ENCODE measurements at regions not wholly inside any gene's neighbourhood (a gene's known extent, or its start where the extent isn't known, plus 50 kb on each side); places are given as distances from the start of the nearest gene placed in this dataset.

GRCh38 chr5:96052374-96052773 lies 90.7 kb upstream of the ELL2 start:
- no peaks in the 10 kb centered on the region for H3K27me3 ChIP-seq (ENCODE audit: insufficient read depth, low read length)
- H2AFZ ChIP-seq (ENCODE audit: low read length) = no peak overlapping the region
- H3F3A ChIP-seq (ENCODE audit: insufficient read depth, low read length) = no peaks in the 10 kb centered on the region
- no peaks in the 10 kb centered on the region for H3K79me2 ChIP-seq (ENCODE audit: insufficient read depth, low read length)
- H3K36me3 ChIP-seq (ENCODE audit: insufficient read depth, low read length) = no peaks in the 10 kb centered on the region
- no peak for TF ChIP-seq EZH2 (IDR thresholded peaks at IDR 0.05; ENCODE audit: borderline replicate concordance, low read length)
- TF ChIP-seq, protein P1, sequence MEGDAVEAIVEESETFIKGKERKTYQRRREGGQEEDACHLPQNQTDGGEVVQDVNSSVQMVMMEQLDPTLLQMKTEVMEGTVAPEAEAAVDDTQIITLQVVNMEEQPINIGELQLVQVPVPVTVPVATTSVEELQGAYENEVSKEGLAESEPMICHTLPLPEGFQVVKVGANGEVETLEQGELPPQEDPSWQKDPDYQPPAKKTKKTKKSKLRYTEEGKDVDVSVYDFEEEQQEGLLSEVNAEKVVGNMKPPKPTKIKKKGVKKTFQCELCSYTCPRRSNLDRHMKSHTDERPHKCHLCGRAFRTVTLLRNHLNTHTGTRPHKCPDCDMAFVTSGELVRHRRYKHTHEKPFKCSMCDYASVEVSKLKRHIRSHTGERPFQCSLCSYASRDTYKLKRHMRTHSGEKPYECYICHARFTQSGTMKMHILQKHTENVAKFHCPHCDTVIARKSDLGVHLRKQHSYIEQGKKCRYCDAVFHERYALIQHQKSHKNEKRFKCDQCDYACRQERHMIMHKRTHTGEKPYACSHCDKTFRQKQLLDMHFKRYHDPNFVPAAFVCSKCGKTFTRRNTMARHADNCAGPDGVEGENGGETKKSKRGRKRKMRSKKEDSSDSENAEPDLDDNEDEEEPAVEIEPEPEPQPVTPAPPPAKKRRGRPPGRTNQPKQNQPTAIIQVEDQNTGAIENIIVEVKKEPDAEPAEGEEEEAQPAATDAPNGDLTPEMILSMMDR (IDR thresholded peaks at IDR 0.05; ENCODE audit: low read length) = no peak
- no peak overlapping the region for H3K4me2 ChIP-seq (ENCODE audit: low read length)
- H3K9me2 ChIP-seq (ENCODE audit: low read depth, low read length) = no peaks in the 10 kb centered on the region
- no peaks in the 10 kb centered on the region for H3K9me3 ChIP-seq (ENCODE audit: low read length)
- no peaks in the 10 kb centered on the region for H4K20me1 ChIP-seq (ENCODE audit: insufficient read depth, low read length)
- H3K27ac ChIP-seq (ENCODE audit: low read depth, low read length, poor library complexity, severe bottlenecking) = no peak overlapping the region
- no peaks in the 10 kb centered on the region for H3K4me1 ChIP-seq (ENCODE audit: insufficient read depth, low read length, severe bottlenecking)
- H3K9ac ChIP-seq (ENCODE audit: low read length) = no peak overlapping the region
- H3K4me3 ChIP-seq (ENCODE audit: low read depth, low read length, poor library complexity, severe bottlenecking) = no peak overlapping the region

DNA sequence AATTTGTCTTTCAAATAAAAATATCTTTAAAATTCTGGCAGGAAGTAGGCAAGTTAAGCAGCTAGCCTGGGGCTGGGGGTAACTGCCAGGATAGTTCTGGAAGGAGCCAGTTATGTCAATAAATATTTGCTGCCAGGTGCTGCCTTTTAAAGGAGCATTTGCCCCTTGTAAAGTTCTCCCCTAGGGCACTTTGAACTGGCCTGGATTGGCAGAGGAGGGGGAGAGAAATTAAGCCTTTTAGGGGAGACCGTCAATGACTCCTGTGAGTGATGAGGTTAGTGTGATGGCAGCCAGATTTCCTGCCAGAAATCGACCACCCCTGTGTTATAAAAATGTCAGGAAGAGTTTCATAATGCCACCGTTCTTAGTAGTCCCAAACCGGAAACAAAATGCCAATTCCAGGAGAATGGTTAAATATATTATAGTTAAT lies 89.8 kb upstream of the ELL2 start:
- Histone ChIP-seq H4K20me1 (ENCODE audit: insufficient read depth, low read length) (no peaks in the 10 kb centered on the region), H3K27me3 (ENCODE audit: insufficient read depth, low read length) (no peaks in the 10 kb centered on the region), H3K9me2 (ENCODE audit: low read depth, low read length) (no peaks in the 10 kb centered on the region), H3K27ac (ENCODE audit: low read depth, low read length, poor library complexity, severe bottlenecking) (no peak overlapping the region), H3F3A (ENCODE audit: insufficient read depth, low read length) (no peaks in the 10 kb centered on the region), H3K79me2 (ENCODE audit: insufficient read depth, low read length) (no peaks in the 10 kb centered on the region), H3K9me3 (ENCODE audit: low read length) (no peaks in the 10 kb centered on the region), H3K4me3 (ENCODE audit: low read depth, low read length, poor library complexity, severe bottlenecking) (no peak overlapping the region), H3K4me2 (ENCODE audit: low read length) (no peak overlapping the region), H3K36me3 (ENCODE audit: insufficient read depth, low read length) (no peaks in the 10 kb centered on the region), H3K4me1 (ENCODE audit: insufficient read depth, low read length, severe bottlenecking) (no peaks in the 10 kb centered on the region), H3K9ac (ENCODE audit: low read length) (no peak overlapping the region), H2AFZ (ENCODE audit: low read length) (no peak overlapping the region)
- TF ChIP-seq EZH2 (IDR thresholded peaks at IDR 0.05; ENCODE audit: borderline replicate concordance, low read length) = no peak
- TF ChIP-seq, protein P1 (IDR thresholded peaks at IDR 0.05; ENCODE audit: low read length) = no peak

GRCh38 chr5:96050273-96050880 lies 88.7 kb upstream of the ELL2 start:
- H3K9me3 ChIP-seq (ENCODE audit: low read length) = no peaks in the 10 kb centered on the region
- no peaks in the 10 kb centered on the region for H3K27me3 ChIP-seq (ENCODE audit: insufficient read depth, low read length)
- no peaks in the 10 kb centered on the region for H3K79me2 ChIP-seq (ENCODE audit: insufficient read depth, low read length)
- H4K20me1 ChIP-seq (ENCODE audit: insufficient read depth, low read length) = no peaks in the 10 kb centered on the region
- no peaks in the 10 kb centered on the region for H3K4me1 ChIP-seq (ENCODE audit: insufficient read depth, low read length, severe bottlenecking)
- no peaks in the 10 kb centered on the region for H3K9me2 ChIP-seq (ENCODE audit: low read depth, low read length)
- no peak overlapping the region for H3K4me2 ChIP-seq (ENCODE audit: low read length)
- no peaks in the 10 kb centered on the region for H3F3A ChIP-seq (ENCODE audit: insufficient read depth, low read length)
- TF ChIP-seq EZH2 (IDR thresholded peaks at IDR 0.05; ENCODE audit: borderline replicate concordance, low read length) = no peak
- TF ChIP-seq, protein P1 (IDR thresholded peaks at IDR 0.05; ENCODE audit: low read length) = no peak
- no peak overlapping the region for H3K27ac ChIP-seq (ENCODE audit: low read depth, low read length, poor library complexity, severe bottlenecking)
- H3K9ac ChIP-seq (ENCODE audit: low read length) = no peak overlapping the region
- no peaks in the 10 kb centered on the region for H3K36me3 ChIP-seq (ENCODE audit: insufficient read depth, low read length)
- no peak overlapping the region for H2AFZ ChIP-seq (ENCODE audit: low read length)
- H3K4me3 ChIP-seq (ENCODE audit: low read depth, low read length, poor library complexity, severe bottlenecking) = no peak overlapping the region
